GM21717 (cell line): ENCODE measurements at regions not wholly inside any gene's neighbourhood (a gene's known extent, or its start where the extent isn't known, plus 50 kb on each side); places are given as distances from the start of the nearest gene placed in this dataset.
"Not testable (repeated sequence)": the region's sequence is repeated elsewhere in the genome, so short reads cannot be mapped to it uniquely, and the experiment has no call there.

ENCODE experiments used
- ATAC-seq: cut with Tn5 transposase; IDR thresholded peaks from one replicate; pipeline ENCODE4 v1.9.1; 2021; ENCODE audit warnings: mild to moderate bottlenecking, moderate library complexity; ENCODE audit not compliant: unreplicated experiment

DNA sequence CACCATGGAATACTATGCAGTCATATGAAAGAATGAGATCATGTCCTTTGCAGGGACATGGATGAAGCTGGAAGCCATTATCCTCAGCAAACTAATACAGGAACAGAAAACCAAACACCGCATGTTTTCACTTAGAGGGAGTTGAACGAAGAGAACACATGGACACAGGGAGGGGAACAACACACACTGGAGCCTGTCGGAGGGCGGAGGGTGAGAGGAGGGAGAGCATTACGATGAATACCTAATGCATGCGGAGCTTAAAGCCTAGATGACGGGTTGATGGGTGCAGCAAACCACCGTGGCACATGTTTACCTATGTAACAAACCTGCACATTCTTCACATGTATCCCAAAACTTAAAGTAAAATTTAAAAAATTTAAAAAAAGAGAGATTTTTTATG lies 191.0 kb upstream of the PRSS58 start:
- not testable (repeated sequence) for ATAC-seq

- ATAC-seq, result no peak
These were observed 189.9 kb upstream of the PRSS58 start for GRCh38 chr7:142447762-142448161.

GRCh38 chr7:142445019-142445686 lies 187.3 kb upstream of the PRSS58 start:
- ATAC-seq, result no peak

- no peak for ATAC-seq
These were observed 185.6 kb upstream of the PRSS58 start for GRCh38 chr7:142443216-142444010.

GRCh38 chr7:142442396-142442795 lies 184.5 kb upstream of the PRSS58 start:
- no peak for ATAC-seq

GRCh38 chr7:142440906-142441411 lies 183.1 kb upstream of the PRSS58 start:
- ATAC-seq, result no peak

GRCh38 chr7:142440219-142440905 lies 182.5 kb upstream of the PRSS58 start:
- no peak for ATAC-seq

- peak; percentile 35 for ATAC-seq
These were observed 181.9 kb upstream of the PRSS58 start for GRCh38 chr7:142439739-142440138.

- no peak for ATAC-seq
These were observed 181.2 kb upstream of the PRSS58 start for GRCh38 chr7:142438923-142439515.

DNA sequence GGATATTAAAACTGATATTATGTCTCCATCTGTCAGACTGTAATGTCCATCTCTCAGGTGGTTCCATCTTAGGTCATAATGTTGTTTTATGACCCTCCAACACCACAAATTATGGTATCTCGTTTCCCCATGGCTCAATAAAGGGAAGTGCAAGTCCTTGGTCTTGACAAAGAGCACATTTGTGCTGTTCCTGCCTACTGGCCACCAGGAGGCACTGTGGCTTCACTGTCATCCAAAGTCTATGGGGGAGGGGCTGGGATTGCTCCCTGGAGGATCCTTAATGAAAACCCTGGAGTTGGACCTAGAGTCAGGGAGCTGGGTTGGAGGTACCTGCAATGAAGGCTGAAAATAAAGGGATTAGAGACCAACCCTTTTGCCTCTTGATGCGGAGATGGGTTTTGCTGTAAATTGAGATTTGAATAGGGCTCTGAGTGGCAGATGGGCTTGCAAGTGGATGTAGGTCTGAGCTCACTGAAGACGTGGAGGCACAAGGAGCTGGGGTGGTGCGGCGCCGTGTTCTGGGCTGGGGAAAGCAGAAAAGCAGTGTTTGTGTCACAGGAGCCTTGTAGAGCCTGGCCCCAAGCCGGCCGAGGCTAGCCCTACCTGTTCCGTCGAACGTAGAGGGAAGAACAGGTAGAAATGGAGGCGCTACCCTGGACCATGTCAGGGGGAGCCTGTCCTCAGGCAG lies 180.5 kb upstream of the PRSS58 start:
- no peak for ATAC-seq

GRCh38 chr7:142437741-142438140 lies 179.9 kb upstream of the PRSS58 start:
- no peak for ATAC-seq

DNA sequence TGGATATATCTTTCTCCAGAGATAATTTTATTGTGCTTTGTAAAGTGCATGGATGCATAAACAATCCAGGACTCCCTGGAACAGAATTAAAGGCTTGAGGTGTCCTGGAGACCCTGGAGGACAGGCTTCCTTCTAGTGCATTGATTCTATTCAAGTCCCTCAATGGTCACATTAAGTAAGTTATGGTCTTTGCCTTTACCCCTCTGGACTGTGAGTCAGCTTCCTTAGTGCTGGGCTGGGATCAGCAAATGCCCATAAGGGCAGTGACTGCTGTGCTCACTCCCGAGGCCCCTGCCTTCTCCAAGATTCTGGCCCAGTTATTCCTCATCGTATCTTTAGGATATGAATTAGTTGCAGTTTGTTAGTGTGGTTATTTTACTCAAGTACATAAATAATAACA lies 178.7 kb upstream of the PRSS58 start:
- no peak for ATAC-seq

DNA sequence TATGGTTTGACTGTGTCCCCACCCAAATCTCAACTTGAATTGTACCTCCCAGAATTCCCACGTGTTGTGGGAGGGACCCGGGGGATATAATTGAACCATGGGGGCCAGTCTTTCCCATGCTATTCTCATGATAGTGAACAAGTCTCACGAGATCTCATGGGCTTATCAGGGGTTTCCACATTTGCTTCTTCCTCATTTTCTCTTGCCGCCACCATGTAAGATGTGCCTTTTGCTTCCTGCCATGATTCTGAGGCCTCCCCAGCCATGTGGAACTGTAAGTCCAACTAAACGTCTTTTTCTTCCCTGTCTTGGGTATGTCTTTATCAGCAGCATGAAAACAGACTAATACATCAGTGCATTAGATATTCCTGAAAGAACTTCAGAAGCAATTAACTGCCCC lies 177.7 kb upstream of the PRSS58 start:
- not testable (repeated sequence) for ATAC-seq

- ATAC-seq, result no peak
These were observed 176.9 kb upstream of the PRSS58 start for GRCh38 chr7:142434666-142435167.

DNA sequence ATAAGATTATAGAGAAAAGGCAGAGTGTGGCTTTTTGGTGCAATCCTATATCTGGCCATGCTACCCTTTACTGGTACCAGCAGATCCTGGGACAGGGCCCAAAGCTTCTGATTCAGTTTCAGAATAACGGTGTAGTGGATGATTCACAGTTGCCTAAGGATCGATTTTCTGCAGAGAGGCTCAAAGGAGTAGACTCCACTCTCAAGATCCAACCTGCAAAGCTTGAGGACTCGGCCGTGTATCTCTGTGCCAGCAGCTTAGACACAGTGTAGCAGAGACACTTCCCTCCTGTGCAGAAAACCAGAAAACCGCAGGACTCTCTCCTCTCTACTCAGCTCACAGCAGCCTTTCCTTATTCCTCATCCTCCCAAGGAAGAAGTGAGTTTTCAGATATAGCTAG lies 176.3 kb upstream of the PRSS58 start:
- ATAC-seq, result not testable (repeated sequence)

DNA sequence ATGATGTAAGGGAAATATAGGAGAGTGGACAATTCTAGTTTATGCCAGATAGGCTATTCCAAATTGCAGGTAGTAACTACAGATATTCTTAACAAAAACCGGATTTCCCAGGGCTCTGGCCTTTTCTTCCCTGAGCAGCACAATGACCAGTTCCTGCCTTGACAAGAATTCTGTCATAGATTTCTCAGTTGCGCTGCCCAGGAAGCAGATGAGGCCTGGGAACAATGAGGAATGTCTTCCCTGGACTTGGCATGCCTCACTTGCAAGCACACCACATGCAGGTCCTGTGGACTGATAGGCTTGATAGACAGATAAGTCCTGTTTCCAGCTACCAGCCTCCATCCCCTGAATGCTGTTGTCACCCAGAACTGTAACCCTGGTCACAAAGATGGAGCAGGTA lies 174.5 kb upstream of the PRSS58 start:
- no peak for ATAC-seq

DNA sequence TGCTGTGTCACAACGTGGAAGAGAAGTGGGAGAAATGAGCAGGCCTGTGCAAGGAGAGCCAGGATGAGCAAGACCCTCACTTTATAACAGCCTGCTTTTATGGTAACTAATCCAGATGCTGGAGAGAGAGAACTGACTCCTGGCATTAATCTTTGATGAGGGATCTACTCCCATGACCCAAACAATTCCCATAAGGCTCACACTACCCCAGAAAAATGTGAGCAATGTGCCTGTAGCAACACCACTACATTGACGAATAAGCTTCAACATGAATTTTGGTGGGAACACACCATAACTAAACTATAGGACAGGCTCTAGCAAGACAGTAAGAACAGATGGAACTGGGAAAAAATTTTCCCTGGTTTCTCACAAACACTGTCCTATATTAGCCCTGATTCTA lies 173.6 kb upstream of the PRSS58 start:
- no peak for ATAC-seq

DNA sequence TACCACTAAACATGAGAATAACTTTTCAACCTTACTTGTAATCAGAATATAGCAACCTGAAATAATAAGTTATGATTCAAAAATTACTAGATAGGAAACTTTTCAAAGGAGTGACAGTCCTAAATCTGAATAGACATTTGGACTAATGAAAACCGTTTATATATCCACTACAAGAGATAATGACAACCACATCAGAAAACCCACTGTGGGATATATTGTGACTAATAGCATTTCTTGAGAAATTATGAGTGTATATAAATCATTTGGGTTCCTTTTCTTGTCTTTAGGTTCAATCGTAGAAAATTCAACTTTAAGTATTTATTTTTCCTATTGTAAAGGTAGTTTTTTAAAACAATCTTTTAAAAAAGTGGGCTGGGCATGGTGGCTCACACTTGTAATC lies 170.2 kb upstream of the PRSS58 start:
- no peak for ATAC-seq

GRCh38 chr7:142425281-142425680 lies 167.4 kb upstream of the PRSS58 start:
- ATAC-seq, result no peak

GRCh38 chr7:142422621-142423020 lies 164.8 kb upstream of the PRSS58 start:
- ATAC-seq, result no peak
